Upper lobe of right lung (tissue), 1 donor: ENCODE measurements at regions not wholly inside any gene's neighbourhood (a gene's known extent, or its start where the extent isn't known, plus 50 kb on each side); places are given as distances from the start of the nearest gene placed in this dataset.
"Not testable (repeated sequence)": the region's sequence is repeated elsewhere in the genome, so short reads cannot be mapped to it uniquely, and the experiment has no call there.

ENCODE experiments used
- ATAC-seq: fragments of 200-7000 bp; cut with Tn5 transposase; one replicate; pipeline ENCODE4 v1.9.1; 2020; ENCODE audit warnings: mild to moderate bottlenecking, moderate library complexity
- DNase-seq: peaks from one replicate; pipeline ENCODE4 v3.0.0-alpha.2; 2020
- H3K27ac ChIP-seq: fragments of 200-600 bp; one replicate; pipeline ENCODE4 v1.8.0; 2022
- H3K27me3 ChIP-seq: fragments of 200-600 bp; one replicate; pipeline ENCODE4 v1.8.0; 2022; ENCODE audit warnings: mild to moderate bottlenecking
- H3K36me3 ChIP-seq: fragments of 200-600 bp; one replicate; pipeline ENCODE4 v1.8.0; 2022
- H3K4me1 ChIP-seq: fragments of 200-600 bp; one replicate; pipeline ENCODE4 v1.8.0; 2022
- H3K4me3 ChIP-seq: fragments of 200-600 bp; one replicate; pipeline ENCODE4 v1.8.0; 2022; ENCODE audit warnings: mild to moderate bottlenecking
- H3K9me3 ChIP-seq: fragments of 200-600 bp; one replicate; pipeline ENCODE4 v1.8.0; 2022
- intact Hi-C: fragments of 100-400 bp; cut with DNase I; formaldehyde crosslinking; loops from one replicate; pipeline ENCODE4 v1.11.0; 2022
- TF ChIP-seq, protein P1 (sequence below): fragments of 200-600 bp; IDR thresholded peaks from one replicate; pipeline ENCODE4 v1.8.0; 2022; ENCODE audit warnings: antibody characterized with exemption
- donor health status: DM: no; HTN: yes; CAD: no; lungs with severe emphysema.

DNA sequence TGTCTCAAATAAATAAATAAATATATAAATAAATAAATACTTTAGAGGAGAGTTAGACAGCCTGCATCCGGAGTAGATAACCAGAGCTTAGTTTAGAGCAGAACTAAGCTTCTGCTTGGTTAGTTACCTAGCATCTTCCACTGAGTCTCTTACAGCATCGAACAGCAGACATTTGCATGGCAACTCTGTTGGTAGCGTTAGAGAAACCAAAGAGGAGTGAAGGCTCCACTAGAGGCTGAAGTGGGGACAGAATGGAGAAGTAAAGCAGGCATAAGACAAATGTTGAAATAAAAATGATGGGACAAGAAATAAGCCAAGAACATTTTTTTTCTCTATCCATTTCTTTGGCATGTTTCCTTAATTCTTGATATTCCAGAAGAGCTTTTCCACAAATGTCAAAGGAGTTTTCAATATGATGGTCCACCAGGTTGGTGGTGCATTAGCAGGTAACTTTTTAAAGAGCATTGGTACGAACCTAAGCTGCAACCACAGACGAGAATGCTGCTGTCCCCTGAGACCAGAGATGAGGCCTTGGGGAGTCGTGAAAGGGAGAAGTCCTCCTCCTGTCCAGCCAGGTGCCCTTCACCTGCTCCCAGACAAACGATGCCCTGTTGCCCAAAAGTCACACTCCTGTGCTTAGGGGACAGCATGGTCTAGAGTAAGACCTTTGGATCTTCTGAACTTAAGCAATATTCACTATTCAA, 438.3 kb downstream of the DIRAS2 start:
- no peaks in the 10 kb centered on the region for H3K27me3 ChIP-seq
- intact Hi-C loops, result no loop called here
- no peaks in the 10 kb centered on the region for H3K4me1 ChIP-seq
- no peak overlapping the region for H3K4me3 ChIP-seq
- H3K9me3 ChIP-seq, result no peaks in the 10 kb centered on the region
- ATAC-seq, result no peak
- no peaks in the 10 kb centered on the region for H3K36me3 ChIP-seq
- TF ChIP-seq, protein P1, sequence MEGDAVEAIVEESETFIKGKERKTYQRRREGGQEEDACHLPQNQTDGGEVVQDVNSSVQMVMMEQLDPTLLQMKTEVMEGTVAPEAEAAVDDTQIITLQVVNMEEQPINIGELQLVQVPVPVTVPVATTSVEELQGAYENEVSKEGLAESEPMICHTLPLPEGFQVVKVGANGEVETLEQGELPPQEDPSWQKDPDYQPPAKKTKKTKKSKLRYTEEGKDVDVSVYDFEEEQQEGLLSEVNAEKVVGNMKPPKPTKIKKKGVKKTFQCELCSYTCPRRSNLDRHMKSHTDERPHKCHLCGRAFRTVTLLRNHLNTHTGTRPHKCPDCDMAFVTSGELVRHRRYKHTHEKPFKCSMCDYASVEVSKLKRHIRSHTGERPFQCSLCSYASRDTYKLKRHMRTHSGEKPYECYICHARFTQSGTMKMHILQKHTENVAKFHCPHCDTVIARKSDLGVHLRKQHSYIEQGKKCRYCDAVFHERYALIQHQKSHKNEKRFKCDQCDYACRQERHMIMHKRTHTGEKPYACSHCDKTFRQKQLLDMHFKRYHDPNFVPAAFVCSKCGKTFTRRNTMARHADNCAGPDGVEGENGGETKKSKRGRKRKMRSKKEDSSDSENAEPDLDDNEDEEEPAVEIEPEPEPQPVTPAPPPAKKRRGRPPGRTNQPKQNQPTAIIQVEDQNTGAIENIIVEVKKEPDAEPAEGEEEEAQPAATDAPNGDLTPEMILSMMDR, result no peak
- no peak overlapping the region for H3K27ac ChIP-seq
- no peak for DNase-seq

DNA sequence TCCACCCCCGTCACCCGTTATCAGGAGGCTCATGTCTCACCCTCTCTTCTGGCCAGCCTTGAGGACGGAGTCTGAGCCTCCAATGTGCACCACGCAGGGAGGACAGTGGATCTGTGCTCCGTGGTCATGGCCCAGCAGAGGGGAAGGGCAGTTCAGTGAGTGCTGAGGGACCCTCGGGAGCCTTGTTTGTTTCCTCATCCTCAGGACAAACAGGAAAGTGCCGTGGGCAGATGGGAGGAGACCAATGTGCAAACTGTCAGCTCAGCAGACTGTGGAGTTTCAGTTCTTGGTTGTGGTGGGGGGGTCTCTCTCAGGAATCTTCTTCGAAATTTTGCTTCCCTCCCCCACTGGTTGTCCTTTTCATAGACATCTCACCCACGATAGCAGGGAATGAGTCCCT, 429.6 kb downstream of the DIRAS2 start:
- ATAC-seq, H3K36me3 ChIP-seq, H3K27me3 ChIP-seq, H3K9me3 ChIP-seq, H3K4me1 ChIP-seq, intact Hi-C loops, H3K4me3 ChIP-seq, H3K27ac ChIP-seq, DNase-seq: not testable (repeated sequence)

DNA sequence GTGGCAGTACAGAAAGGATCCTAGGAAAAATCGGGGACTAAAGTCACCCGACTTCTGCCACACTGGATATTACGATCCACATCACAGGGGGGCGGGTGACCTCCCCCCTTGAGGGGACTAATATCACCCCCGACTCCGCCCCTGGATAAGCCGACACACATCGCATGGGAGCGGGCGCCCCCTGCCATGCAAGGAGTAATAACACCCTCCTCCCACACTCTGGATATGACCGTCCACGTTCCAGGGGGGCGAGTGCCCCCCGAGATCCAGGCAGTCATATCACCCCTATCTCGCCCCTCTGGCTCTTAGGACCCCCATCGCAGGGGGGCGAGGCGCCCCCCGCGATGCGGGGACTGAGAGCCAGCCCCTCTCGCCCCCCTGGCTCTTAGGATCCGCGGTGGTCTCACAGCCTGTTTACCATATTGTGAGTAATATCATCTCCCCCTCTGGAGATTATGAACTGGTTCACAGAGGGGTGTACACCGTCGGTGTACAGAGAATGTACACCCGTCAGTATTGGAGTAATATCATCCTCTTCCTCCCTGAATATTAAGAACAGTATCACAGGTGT, 423.0 kb downstream of the DIRAS2 start:
- no peaks in the 10 kb centered on the region for H3K4me1 ChIP-seq
- H3K9me3 ChIP-seq, result no peaks in the 10 kb centered on the region
- peak; percentile 73 for DNase-seq
- H3K27ac ChIP-seq, result no peak overlapping the region
- intact Hi-C loops, result no loop called here
- TF ChIP-seq, protein P1, result peak; percentile 46
- no peak overlapping the region for H3K4me3 ChIP-seq
- no peaks in the 10 kb centered on the region for H3K36me3 ChIP-seq
- peak; percentile 79 for ATAC-seq
- no peaks in the 10 kb centered on the region for H3K27me3 ChIP-seq

DNA sequence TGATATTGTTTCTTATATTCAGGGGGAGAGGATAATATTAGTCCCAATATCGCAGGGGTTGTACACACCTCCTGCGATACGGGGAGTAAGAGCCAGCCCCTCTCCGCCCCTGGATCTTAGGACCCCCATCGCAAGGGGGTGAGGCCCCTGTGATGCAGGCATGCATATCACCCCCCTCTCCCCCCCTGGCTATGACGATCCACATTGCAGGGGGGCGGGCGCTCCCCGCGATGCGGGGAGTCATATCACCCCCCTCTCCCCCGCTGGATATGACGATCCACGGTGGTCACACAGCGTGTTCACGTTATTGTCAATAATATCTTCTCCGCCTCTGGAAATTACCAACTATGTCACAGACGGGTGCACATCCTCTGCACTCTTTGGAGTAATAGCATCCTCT, 420.7 kb downstream of the DIRAS2 start:
- H3K36me3 ChIP-seq, H3K9me3 ChIP-seq, H3K27me3 ChIP-seq, H3K4me3 ChIP-seq, ATAC-seq, intact Hi-C loops, H3K27ac ChIP-seq, DNase-seq, H3K4me1 ChIP-seq: not testable (repeated sequence)

DNA sequence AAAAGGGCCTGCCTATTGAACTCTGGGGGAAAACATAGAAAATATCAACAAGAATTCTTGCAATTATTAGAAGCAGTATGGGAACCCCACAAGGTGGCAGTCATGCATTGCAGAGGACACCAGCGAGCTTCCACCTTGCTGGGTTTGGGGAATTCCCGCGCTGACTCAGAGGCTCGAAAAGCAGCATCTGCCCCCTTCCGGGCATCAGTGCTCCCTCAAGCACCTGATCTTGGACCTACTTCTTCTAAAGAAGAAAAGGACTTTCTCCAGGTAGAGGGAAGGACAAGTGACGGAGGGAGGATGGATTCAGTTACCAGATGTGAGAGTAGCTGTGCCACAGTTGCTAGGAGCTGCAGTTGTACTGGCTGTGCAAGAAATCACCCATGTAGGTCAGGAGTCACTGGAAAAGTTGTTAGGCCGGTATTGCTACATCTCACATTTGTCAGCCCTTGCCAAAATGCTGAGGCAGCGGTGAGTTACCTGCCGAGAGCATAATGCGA, 415.7 kb downstream of the DIRAS2 start:
- H3K4me3 ChIP-seq, ATAC-seq, H3K27me3 ChIP-seq, H3K27ac ChIP-seq, H3K4me1 ChIP-seq, H3K9me3 ChIP-seq, intact Hi-C loops, H3K36me3 ChIP-seq: not testable (repeated sequence)
- TF ChIP-seq, protein P1, result peak; percentile 54
- peak; percentile 70 for DNase-seq

DNA sequence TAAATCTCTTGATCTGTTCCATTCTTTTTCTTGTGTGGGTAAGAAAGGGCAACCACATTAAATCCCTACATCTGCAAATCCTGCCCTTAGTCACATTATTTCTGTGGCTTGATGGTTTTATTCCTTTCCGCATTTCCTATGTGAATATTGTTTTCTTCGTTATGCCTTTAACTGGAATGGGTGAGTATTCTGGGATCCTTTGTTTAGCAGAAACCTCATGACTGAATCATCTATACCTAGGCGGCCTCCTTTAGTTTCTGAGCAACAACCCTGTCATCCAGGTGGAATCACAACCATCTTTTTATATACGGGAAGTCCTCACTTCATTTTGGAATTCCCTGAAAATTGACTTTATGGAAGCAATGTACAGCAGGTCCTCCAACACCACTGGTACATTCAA, 409.5 kb downstream of the DIRAS2 start:
- H3K9me3 ChIP-seq, H3K4me1 ChIP-seq, intact Hi-C loops, H3K36me3 ChIP-seq, DNase-seq, H3K27me3 ChIP-seq, H3K27ac ChIP-seq, H3K4me3 ChIP-seq, ATAC-seq: not testable (repeated sequence)

DNA sequence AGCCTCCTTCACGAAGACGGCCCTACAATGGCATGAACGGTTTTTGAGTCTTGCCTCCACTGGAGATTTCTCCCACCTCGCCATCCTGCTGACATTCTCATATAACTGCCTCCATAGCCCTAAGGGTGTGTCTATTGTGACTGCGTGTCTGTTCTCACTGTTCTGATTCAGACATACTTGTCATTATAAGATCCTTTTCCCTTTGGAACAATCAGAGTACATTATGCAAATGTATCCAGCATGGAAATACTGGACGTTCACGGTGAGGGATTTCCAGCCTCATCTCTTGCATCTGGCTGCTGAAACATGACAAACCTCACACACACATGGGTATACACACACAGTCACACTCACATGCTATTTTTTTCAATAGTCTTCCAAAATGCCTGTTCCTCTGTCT, 402.1 kb downstream of the DIRAS2 start:
- no peak overlapping the region for H3K4me3 ChIP-seq
- no peak for DNase-seq
- H3K27ac ChIP-seq, result no peak overlapping the region
- no peak for ATAC-seq
- TF ChIP-seq, protein P1, result no peak
- H3K4me1 ChIP-seq, result no peaks in the 10 kb centered on the region
- intact Hi-C loops, result no loop called here
- H3K27me3 ChIP-seq, result no peaks in the 10 kb centered on the region
- no peaks in the 10 kb centered on the region for H3K9me3 ChIP-seq
- H3K36me3 ChIP-seq, result no peaks in the 10 kb centered on the region
